IPS-18c (cell line): ENCODE measurements at regions not wholly inside any gene's neighbourhood (a gene's known extent, or its start where the extent isn't known, plus 50 kb on each side); places are given as distances from the start of the nearest gene placed in this dataset.

ENCODE experiments used
- H3K4me3 ChIP-seq: 2 replicates; pipeline ENCODE4 v1.7.0; 2013; ENCODE audit warnings: low read depth, mild to moderate bottlenecking, low read length, moderate library complexity; ENCODE audit not compliant: insufficient read depth
- H3K9me3 ChIP-seq: one replicate; pipeline ENCODE4 v1.6.1; 2013; ENCODE audit warnings: mild to moderate bottlenecking, low read length, moderate library complexity; ENCODE audit not compliant: control insufficient read depth, insufficient read depth

DNA sequence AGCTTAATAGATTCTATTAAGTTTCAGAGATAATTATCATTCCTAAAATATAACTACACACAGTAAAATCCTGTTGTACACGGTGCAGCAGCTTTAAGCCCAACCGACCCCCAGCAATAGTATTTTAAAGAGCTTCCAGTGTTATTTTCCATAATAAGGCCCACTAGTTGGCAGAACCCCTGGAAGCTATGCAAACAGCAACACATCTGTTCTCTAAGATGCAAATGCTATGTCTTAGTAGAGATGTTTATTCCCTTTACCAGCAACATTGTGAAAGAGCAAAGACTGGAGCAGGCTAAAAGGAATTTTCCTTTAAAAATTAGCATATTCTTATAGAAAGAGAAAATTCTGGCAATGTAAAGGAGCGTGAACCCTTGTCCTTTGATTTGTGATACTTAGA lies 819.7 kb upstream of the ALCAM start:
- Histone ChIP-seq H3K9me3 (no peaks in the 10 kb centered on the region), H3K4me3 (no peak overlapping the region)

GRCh38 chr3:104548401-104548800 lies 818.3 kb upstream of the ALCAM start:
- Histone ChIP-seq H3K9me3 (no peaks in the 10 kb centered on the region), H3K4me3 (no peak overlapping the region)

- Histone ChIP-seq H3K4me3 (no peak overlapping the region), H3K9me3 (no peaks in the 10 kb centered on the region)
Observed at GRCh38 chr3:104549099-104549714, 817.5 kb upstream of the ALCAM start.

GRCh38 chr3:104553121-104553520 lies 813.6 kb upstream of the ALCAM start:
- Histone ChIP-seq H3K4me3 (no peak overlapping the region), H3K9me3 (no peaks in the 10 kb centered on the region)

DNA sequence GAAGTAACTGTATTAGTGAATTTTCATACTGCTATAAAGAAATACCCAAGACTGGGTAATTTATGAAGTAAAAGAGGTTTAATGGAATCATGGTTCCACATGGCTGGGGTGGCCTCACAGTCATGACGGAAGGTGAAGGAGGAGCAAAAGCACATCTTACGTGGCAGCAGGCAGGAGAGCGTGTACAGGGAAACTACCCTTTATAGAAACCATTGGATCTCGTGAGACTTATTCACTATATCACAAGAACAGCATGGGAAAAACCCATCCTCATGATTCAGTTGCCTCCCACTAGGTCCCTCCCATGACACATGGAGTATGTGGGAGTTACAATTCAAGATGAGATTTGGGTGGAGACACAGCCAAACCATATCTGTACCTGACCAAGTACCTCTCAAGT lies 812.3 kb upstream of the ALCAM start:
- Histone ChIP-seq H3K9me3 (no peaks in the 10 kb centered on the region), H3K4me3 (no peak overlapping the region)

DNA sequence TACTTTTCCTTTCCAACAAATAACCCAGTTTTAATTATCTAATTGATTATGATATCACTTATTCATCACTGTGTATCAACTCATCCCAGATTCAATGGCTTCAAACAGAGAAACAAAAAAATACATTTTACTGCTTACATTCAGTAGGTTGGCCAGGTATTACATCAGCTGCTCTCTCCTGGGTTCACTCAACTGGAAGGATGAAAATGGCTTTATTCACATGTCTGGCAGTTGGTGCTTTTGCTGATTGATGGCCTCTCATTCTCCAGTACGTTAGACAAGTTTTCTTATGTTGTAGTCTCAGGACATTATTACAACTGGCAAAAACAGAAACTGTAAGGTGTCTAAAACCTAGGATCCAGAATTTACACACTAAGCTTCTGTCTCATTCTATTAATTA lies 811.0 kb upstream of the ALCAM start:
- H3K4me3 ChIP-seq, result no peak overlapping the region
- no peaks in the 10 kb centered on the region for H3K9me3 ChIP-seq

DNA sequence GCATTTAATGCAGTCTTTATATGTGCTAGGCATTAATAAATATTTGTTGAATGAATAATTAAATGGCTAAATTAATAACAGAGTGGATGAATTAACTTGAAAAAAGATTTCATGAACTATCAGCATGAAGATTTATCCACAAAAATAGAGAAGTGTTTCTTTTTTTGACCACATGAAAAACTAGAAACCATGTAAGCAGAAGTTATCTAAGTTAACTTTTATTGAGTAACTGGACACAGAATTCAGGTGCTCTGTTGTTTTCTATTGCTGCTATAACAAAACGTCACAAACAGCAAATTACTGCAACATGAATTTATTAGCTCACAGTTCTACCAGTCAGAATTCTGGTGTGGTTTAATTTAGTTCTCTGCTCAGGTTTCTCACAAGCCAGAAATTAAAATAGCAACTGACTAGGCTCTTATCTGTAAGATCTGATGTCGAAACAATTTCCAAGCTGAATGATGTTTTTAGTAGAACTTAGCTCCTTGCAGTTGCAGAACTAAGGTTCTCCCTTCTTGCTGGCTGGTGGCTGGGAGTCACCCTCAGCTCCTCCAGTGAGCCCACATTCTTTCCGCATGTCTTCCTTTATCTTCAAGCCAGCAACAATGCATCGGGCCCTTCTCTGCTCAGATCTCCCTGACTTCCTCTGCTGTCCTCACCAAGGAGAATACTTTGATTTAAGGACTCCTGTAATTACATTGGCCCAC lies 810.2 kb upstream of the ALCAM start:
- Histone ChIP-seq H3K4me3 (no peak overlapping the region), H3K9me3 (no peaks in the 10 kb centered on the region)

DNA sequence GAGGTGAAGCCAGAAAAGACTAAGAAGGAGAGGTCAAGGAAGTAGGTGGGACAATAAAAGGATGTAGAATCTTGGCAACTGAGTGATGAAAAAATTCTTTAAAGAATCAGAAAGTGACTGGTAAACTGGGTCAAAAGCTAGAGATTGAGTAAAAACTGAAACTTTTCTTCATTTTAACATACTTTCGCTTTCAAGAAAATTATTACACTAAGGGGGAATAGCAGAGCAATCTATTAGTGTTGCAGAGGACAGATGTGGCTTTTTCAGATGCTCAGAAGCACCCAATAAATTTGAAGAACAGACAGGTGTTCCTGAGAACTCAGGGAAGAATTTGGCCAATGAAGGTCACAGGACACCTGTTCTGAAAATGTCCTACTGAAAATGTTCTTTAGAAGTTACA lies 805.4 kb upstream of the ALCAM start:
- no peaks in the 10 kb centered on the region for H3K9me3 ChIP-seq
- no peak overlapping the region for H3K4me3 ChIP-seq

DNA sequence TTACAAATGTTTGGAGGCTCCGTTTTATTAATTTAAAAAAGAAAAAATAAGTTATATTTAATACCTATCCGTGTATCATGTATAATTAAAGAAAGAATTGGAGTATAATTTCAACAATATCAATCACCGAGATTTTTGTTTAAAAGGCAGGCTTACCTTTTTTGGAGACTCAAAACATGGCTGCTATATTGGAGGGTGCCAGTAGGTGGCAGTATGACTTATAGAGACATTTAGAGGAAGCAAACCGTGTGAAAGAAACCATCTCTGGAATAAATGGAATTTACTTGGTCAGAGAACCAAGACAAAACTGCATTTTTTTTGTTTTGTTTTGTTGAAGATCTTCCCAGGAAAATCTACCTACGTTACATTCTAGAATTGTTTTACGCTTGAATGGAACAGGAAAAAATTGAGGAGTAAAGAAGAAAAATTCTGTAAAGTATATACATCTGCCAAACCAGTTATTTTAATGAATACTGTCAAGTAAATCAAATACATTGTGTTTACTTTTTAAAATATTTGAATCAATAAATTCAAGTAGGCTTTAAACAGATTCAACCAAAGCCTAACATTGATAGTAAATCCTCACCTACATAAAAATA lies 802.6 kb upstream of the ALCAM start:
- no peak overlapping the region for H3K4me3 ChIP-seq
- H3K9me3 ChIP-seq, result no peaks in the 10 kb centered on the region

GRCh38 chr3:104566054-104566453 lies 800.7 kb upstream of the ALCAM start:
- H3K4me3 ChIP-seq, result no peak overlapping the region
- H3K9me3 ChIP-seq, result no peaks in the 10 kb centered on the region

- Histone ChIP-seq H3K4me3 (no peak overlapping the region), H3K9me3 (peaks cover 19% of the 10 kb centered on the region)
Observed at GRCh38 chr3:104575634-104576033, 791.1 kb upstream of the ALCAM start.

- H3K4me3 ChIP-seq, result no peak overlapping the region
Observed at GRCh38 chr3:104578558-104578957, 788.2 kb upstream of the ALCAM start.

GRCh38 chr3:104582092-104582491 lies 784.6 kb upstream of the ALCAM start:
- no peak overlapping the region for H3K4me3 ChIP-seq
- peaks cover 12% of the 10 kb centered on the region for H3K9me3 ChIP-seq

More at GRCh38 chr3:104578558-104578957, 788.2 kb upstream of the ALCAM start:
- H3K9me3 ChIP-seq, result peaks cover 16% of the 10 kb centered on the region

DNA sequence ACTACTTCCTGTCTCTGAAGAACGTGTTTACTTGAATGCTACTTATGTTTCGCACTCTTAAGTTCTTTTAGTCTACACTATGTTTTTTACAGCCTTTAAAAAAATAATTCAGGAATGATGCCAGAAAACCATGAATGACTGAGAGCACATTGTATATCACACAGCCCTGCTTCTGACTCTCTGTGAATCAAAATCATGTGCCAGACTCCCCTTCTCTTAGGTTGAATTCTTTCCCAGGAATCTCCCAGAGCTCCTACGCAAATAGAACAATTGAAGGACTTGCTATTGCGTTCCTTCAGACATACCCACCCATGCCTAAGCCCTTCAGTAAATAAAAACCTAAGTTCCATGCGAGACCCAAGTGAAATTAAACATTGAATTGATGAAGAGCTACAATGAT lies 782.0 kb upstream of the ALCAM start:
- Histone ChIP-seq H3K4me3 (no peak overlapping the region), H3K9me3 (no peaks in the 10 kb centered on the region)

DNA sequence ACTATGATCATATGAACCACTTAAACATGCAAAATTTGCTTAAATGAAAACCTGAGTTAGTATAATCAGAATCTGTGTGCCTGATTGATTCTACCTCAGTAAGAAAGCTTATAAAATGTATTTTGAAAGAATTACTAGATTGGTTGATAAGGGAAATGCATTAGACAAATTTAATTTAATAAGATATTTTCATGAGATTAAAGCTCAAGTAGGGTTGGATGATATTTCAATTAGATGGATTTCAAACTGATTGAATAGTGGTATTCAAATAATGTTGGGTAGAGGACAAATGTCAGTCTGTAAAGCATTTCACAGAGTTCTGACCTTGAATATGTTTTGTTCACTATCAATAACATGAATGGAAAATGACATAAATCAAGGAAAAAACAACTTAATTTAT lies 780.4 kb upstream of the ALCAM start:
- Histone ChIP-seq H3K9me3 (no peaks in the 10 kb centered on the region), H3K4me3 (no peak overlapping the region)

GRCh38 chr3:104588442-104588841 lies 778.3 kb upstream of the ALCAM start:
- H3K4me3 ChIP-seq, result no peak overlapping the region
- no peaks in the 10 kb centered on the region for H3K9me3 ChIP-seq

DNA sequence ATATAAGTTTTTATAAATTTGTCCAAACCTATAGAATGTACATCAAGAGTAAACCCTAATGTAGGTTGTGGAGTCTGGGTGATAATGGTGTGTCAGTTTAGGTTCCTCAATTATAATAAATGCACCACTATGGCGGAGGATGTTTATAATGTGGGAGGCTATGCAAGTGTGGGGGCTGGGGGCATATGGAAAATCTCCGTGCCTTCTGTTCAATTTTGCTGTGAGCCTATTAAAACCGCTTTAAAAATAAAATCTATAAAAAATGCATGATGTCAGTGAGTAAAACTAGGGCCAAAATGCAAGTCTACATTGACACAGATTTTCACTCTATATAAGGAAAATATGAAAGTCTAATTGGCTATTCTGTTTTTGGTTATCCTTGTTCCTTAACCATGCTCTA lies 774.9 kb upstream of the ALCAM start:
- no peaks in the 10 kb centered on the region for H3K9me3 ChIP-seq

GRCh38 chr3:104594491-104594890 lies 772.2 kb upstream of the ALCAM start:
- Histone ChIP-seq H3K9me3 (no peaks in the 10 kb centered on the region), H3K4me3 (no peak overlapping the region)

More for the DNA sequence above, 774.9 kb upstream of the ALCAM start:
- no peak overlapping the region for H3K4me3 ChIP-seq
